OCI-LY3 (cell line): ENCODE measurements at regions not wholly inside any gene's neighbourhood (a gene's known extent, or its start where the extent isn't known, plus 50 kb on each side); places are given as distances from the start of the nearest gene placed in this dataset.

Source experiments
- H2AFZ ChIP-seq: fragments of 200-600, 300-600 bp; shearing (Covaris generic); 2 replicates; pipeline ENCODE4 v1.6.0; 2014; ENCODE audit warnings: antibody characterized with exemption, low read depth, low read length
- H3K27ac ChIP-seq: fragments of 200-600, 300-600 bp; sonication (generic); 2 replicates; pipeline ENCODE4 v1.5.1; 2014; ENCODE audit warnings: mild to moderate bottlenecking, low read length, moderate library complexity, mixed read lengths
- H3K27me3 ChIP-seq: fragments of 200-600, 300-600 bp; sonication (generic); 2 replicates; pipeline ENCODE4 v1.6.1; 2014; ENCODE audit warnings: low read depth, low read length, mixed read lengths
- H3K36me3 ChIP-seq: fragments of 200-600, 300-600 bp; sonication (generic); replicated peaks from 2 replicates; pipeline ENCODE3; 2014; ENCODE audit warnings: low read depth, low read length, mixed read lengths
- H3K4me1 ChIP-seq: fragments of 300-600, 200-600 bp; sonication (generic); 2 replicates; pipeline ENCODE4 v1.6.1; 2014; ENCODE audit warnings: low read length, mixed read lengths
- H3K4me2 ChIP-seq: fragments of 200-600, 300-600 bp; sonication (generic); 2 replicates; pipeline ENCODE4 v1.6.1; 2014; ENCODE audit warnings: low read length, mixed read lengths
- H3K4me3 ChIP-seq: fragments of 300-600, 200-600 bp; sonication (generic); 2 replicates; pipeline ENCODE4 v1.5.1; 2014; ENCODE audit warnings: antibody characterized with exemption, mild to moderate bottlenecking, low read length, moderate library complexity
- H3K79me2 ChIP-seq: fragments of 300-600, 200-600 bp; shearing (Covaris generic); 2 replicates; pipeline ENCODE4 v1.6.1; 2014; ENCODE audit warnings: mild to moderate bottlenecking, low read length, mixed read lengths
- H3K9ac ChIP-seq: fragments of 300-600, 200-600 bp; shearing (Covaris generic); 2 replicates; pipeline ENCODE4 v1.6.0; 2014; ENCODE audit warnings: mild to moderate bottlenecking, low read length, moderate library complexity
- H3K9me3 ChIP-seq: fragments of 200-600, 300-600 bp; shearing (Covaris generic); 2 replicates; pipeline ENCODE4 v1.6.1; 2014; ENCODE audit warnings: low read length, mixed read lengths; ENCODE audit not compliant: insufficient read depth
- H4K20me1 ChIP-seq: fragments of 200-600, 300-600 bp; sonication (generic); 2 replicates; pipeline ENCODE4 v1.6.1; 2016; ENCODE audit warnings: low read length, mixed read lengths; ENCODE audit not compliant: insufficient read depth
- EZH2phosphoT487 ChIP-seq: fragments of 200-600 bp; shearing (Covaris generic); IDR thresholded peaks from 2 replicates; pipeline ENCODE4 v1.6.1; 2018; ENCODE audit warnings: antibody characterized with exemption, mixed run types, low read depth
- TF ChIP-seq, protein P1 (sequence below): fragments of 200-600, 300-600 bp; sonication (generic); IDR thresholded peaks from 2 replicates; pipeline ENCODE4 v1.5.1; 2014; ENCODE audit warnings: antibody characterized with exemption, low read length, low read depth

DNA sequence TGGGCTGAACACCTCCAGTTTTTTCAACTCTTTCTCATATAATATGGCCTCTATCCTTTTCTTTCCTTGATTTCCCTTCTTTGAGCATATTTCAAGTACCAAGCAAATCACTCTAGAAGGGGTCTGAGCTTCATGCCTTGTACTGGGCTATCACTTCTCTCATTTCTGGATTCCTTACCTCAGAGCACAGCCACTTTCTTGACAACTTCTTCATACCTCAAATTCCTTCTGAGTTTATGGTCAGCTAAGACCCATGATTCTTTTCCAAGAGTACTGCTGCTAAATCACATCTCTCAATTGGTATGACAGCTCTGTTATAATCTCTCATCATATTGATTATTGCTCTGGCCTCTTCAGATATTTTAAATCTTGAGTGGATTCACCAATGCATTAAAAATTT lies 224.8 kb upstream of the ZBED5 start:
- TF ChIP-seq EZH2phosphoT487: no peak
- TF ChIP-seq, protein P1, sequence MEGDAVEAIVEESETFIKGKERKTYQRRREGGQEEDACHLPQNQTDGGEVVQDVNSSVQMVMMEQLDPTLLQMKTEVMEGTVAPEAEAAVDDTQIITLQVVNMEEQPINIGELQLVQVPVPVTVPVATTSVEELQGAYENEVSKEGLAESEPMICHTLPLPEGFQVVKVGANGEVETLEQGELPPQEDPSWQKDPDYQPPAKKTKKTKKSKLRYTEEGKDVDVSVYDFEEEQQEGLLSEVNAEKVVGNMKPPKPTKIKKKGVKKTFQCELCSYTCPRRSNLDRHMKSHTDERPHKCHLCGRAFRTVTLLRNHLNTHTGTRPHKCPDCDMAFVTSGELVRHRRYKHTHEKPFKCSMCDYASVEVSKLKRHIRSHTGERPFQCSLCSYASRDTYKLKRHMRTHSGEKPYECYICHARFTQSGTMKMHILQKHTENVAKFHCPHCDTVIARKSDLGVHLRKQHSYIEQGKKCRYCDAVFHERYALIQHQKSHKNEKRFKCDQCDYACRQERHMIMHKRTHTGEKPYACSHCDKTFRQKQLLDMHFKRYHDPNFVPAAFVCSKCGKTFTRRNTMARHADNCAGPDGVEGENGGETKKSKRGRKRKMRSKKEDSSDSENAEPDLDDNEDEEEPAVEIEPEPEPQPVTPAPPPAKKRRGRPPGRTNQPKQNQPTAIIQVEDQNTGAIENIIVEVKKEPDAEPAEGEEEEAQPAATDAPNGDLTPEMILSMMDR: no peak
- Histone ChIP-seq H3K4me3 (no peak overlapping the region), H3K9me3 (no peaks in the 10 kb centered on the region), H3K9ac (no peak overlapping the region), H3K27ac (no peak overlapping the region), H4K20me1 (no peaks in the 10 kb centered on the region), H3K4me2 (no peak overlapping the region), H2AFZ (no peak overlapping the region), H3K27me3 (peaks cover 4% of the 10 kb centered on the region; the same call in 1 of the 2 replicates), H3K36me3 (no peaks in the 10 kb centered on the region), H3K4me1 (no peaks in the 10 kb centered on the region), H3K79me2 (no peaks in the 10 kb centered on the region)

DNA sequence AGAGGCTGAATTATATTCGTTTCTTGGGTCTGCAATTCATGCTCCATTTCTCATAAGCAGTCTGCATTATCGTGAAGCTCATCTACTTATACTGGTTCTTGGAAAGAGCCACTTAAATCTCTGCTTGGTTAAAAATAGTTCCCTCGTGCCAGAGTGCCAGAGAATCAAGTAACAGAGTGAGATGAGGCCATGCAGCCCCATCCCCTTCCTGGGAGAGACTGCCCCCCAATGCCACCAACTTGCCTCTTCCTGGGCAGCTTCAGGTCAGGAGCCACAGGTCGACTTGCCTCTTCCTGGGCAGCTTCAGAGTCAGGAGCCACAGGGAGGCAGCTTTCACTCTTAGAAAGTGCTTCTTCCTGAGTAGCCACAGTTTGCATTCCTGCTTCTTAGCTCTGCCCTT lies 223.9 kb upstream of the ZBED5 start:
- H3K4me2 ChIP-seq: no peak overlapping the region
- no peak overlapping the region for H3K4me3 ChIP-seq
- H3K9ac ChIP-seq: no peak overlapping the region
- H3K27ac ChIP-seq: no peak overlapping the region
- H3K36me3 ChIP-seq: no peaks in the 10 kb centered on the region
- H3K79me2 ChIP-seq: no peaks in the 10 kb centered on the region
- peaks cover 4% of the 10 kb centered on the region for H3K27me3 ChIP-seq
- no peaks in the 10 kb centered on the region for H4K20me1 ChIP-seq
- peaks cover 4% of the 10 kb centered on the region; the same call in 1 of the 2 replicates for H3K4me1 ChIP-seq
- no peaks in the 10 kb centered on the region for H3K9me3 ChIP-seq
- H2AFZ ChIP-seq: no peak overlapping the region
- no peak for TF ChIP-seq EZH2phosphoT487
- TF ChIP-seq, protein P1: no peak

DNA sequence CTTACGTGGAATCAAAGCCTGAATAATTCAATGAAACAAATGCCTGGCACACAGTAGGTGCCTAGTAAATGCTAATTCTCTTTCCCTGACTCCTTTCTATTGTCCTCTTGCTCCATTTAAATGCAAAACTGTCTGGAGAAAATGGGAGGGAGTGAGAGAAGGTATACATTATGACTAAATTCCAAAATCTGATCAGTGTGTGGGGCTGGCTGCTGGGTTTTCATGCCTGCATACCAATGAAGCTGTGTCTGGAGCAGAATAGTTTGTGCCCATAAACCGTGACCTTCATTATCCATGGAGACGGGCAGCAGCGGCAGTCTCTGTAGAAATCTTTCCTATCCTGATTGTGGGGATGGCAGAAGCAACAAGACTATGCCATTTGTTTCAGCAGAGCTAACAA lies 223.4 kb upstream of the ZBED5 start:
- Histone ChIP-seq H2AFZ (no peak overlapping the region), H3K9ac (no peak overlapping the region), H3K4me2 (no peak overlapping the region), H3K9me3 (no peaks in the 10 kb centered on the region), H3K4me1 (peaks cover 4% of the 10 kb centered on the region; the same call in 1 of the 2 replicates), H3K27ac (no peak overlapping the region), H3K36me3 (no peaks in the 10 kb centered on the region), H3K4me3 (no peak overlapping the region), H4K20me1 (no peaks in the 10 kb centered on the region), H3K79me2 (no peaks in the 10 kb centered on the region), H3K27me3 (peaks cover 5% of the 10 kb centered on the region)
- no peak for TF ChIP-seq EZH2phosphoT487
- TF ChIP-seq, protein P1: no peak

DNA sequence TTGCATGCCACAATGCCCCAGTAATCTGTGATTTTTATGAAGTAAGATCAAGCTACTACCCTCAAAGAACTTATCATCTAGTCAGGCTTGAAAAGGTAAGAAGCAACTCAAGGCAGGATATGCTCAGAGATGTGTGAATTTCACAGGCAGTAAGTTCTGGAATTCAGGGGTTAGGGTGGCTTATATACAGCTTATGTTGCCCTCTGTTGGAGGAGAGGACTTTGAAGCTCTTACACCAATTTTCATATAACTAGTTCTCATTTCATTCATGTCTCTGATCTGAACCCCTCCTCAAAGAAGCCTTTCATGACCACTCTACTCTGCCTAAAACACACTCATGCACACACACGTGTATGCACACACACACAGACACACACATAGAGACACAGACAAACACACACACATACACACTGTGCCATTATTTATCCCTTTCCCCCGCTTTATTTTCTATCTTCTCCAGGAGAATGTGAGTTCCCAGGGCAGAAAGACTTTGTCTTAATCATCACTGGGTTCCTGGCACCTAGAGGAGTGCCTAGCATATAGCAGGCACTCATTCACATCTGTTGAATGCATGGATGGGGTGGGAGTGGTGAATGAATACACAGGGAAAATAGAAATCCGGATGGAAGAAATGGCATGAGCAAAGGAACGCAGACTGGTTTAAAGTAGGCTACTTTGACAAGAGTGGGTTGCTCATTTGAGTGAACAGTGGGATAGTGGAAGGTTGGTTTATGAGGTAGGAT lies 220.7 kb upstream of the ZBED5 start:
- no peak overlapping the region for H3K4me2 ChIP-seq
- TF ChIP-seq, protein P1: peak; percentile 13; the same call in 1 of the 2 replicates
- TF ChIP-seq EZH2phosphoT487: no peak
- no peaks in the 10 kb centered on the region for H3K9me3 ChIP-seq
- no peak overlapping the region for H3K9ac ChIP-seq
- H3K4me3 ChIP-seq: no peak overlapping the region
- H3K79me2 ChIP-seq: no peaks in the 10 kb centered on the region
- no peaks in the 10 kb centered on the region for H3K36me3 ChIP-seq
- H3K27me3 ChIP-seq: peaks cover 15% of the 10 kb centered on the region
- peaks cover 4% of the 10 kb centered on the region; the same call in 1 of the 2 replicates for H3K4me1 ChIP-seq
- no peaks in the 10 kb centered on the region for H4K20me1 ChIP-seq
- no peak overlapping the region for H2AFZ ChIP-seq
- H3K27ac ChIP-seq: no peak overlapping the region
